ENCODE measurements at regions not wholly inside any gene's neighbourhood (a gene's known extent, or its start where the extent isn't known, plus 50 kb on each side); places are given as distances from the start of the nearest gene placed in this dataset.

DNA sequence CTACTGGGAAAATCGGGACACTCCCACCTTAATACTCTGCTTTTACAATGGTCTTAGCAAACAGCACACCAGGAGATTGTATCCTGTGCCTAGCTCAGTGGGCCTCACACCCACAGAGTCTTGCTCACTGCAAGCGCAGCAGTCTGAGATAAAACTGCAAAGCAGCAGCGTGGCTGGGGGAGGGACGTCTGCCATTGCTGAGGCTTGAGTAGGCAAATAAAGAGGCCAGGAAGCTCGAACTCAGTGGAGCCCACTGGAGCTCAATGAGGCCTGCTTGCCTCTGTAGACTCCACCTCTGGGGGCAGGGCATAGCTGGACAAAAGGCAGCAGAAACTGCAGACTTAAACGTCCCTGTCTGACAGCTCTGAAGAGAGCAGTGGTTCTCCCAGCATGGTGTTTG, 1169.1 kb upstream of the EPHA6 start:
- TF ChIP-seq, protein P1, sequence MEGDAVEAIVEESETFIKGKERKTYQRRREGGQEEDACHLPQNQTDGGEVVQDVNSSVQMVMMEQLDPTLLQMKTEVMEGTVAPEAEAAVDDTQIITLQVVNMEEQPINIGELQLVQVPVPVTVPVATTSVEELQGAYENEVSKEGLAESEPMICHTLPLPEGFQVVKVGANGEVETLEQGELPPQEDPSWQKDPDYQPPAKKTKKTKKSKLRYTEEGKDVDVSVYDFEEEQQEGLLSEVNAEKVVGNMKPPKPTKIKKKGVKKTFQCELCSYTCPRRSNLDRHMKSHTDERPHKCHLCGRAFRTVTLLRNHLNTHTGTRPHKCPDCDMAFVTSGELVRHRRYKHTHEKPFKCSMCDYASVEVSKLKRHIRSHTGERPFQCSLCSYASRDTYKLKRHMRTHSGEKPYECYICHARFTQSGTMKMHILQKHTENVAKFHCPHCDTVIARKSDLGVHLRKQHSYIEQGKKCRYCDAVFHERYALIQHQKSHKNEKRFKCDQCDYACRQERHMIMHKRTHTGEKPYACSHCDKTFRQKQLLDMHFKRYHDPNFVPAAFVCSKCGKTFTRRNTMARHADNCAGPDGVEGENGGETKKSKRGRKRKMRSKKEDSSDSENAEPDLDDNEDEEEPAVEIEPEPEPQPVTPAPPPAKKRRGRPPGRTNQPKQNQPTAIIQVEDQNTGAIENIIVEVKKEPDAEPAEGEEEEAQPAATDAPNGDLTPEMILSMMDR (conservative IDR thresholded peaks at IDR 0.05; ENCODE audit: low read depth, low read length): no peak
- TF ChIP-seq EZH2 (IDR thresholded peaks at IDR 0.05; ENCODE audit: borderline replicate concordance, low read depth, low read length, poor library complexity, severe bottlenecking): no peak
- H3K27ac ChIP-seq (ENCODE audit: low read depth, low read length, poor library complexity, severe bottlenecking): no peak overlapping the region
- no peaks in the 10 kb centered on the region for H3K36me3 ChIP-seq (ENCODE audit: insufficient read depth, low read length, poor library complexity, severe bottlenecking)
- DNase-seq (ENCODE audit: low spot score): no peak
- H3K9me3 ChIP-seq (ENCODE audit: low read depth, low read length, poor library complexity, severe bottlenecking): peaks cover 19% of the 10 kb centered on the region
- intact Hi-C loops (cut with micrococcal nuclease; ENCODE audit: unreplicated experiment): no loop called here
- H3K4me1 ChIP-seq (ENCODE audit: insufficient read depth, low read length, poor library complexity, severe bottlenecking): no peaks in the 10 kb centered on the region
- H3K4me3 ChIP-seq (ENCODE audit: low read depth, low read length, poor library complexity, severe bottlenecking): no peak overlapping the region
- H3K27me3 ChIP-seq (replicated peaks; ENCODE audit: insufficient read depth, low read depth, low read length, poor library complexity): no peaks in the 10 kb centered on the region
- ChIA-PET POLR2A (ENCODE audit: low non-redundant PET) (no interaction called here), CTCF (no interaction called here)
- BruUV-seq (replicated peaks): no TSS peak

GRCh38 chr3:95654570-95655362, 1159.6 kb upstream of the EPHA6 start:
- ChIA-PET CTCF (no interaction called here), POLR2A (ENCODE audit: low non-redundant PET) (no interaction called here)
- Histone ChIP-seq H3K27ac (ENCODE audit: low read depth, low read length, poor library complexity, severe bottlenecking) (no peak overlapping the region), H3K4me1 (ENCODE audit: insufficient read depth, low read length, poor library complexity, severe bottlenecking) (no peaks in the 10 kb centered on the region), H3K27me3 (replicated peaks; ENCODE audit: insufficient read depth, low read depth, low read length, poor library complexity) (no peaks in the 10 kb centered on the region), H3K36me3 (ENCODE audit: insufficient read depth, low read length, poor library complexity, severe bottlenecking) (no peaks in the 10 kb centered on the region), H3K9me3 (ENCODE audit: low read depth, low read length, poor library complexity, severe bottlenecking) (peaks cover 30% of the 10 kb centered on the region), H3K4me3 (ENCODE audit: low read depth, low read length, poor library complexity, severe bottlenecking) (no peak overlapping the region)
- BruUV-seq (replicated peaks): no TSS peak
- TF ChIP-seq, protein P1 (conservative IDR thresholded peaks at IDR 0.05; ENCODE audit: low read depth, low read length): no peak
- no peak for TF ChIP-seq EZH2 (IDR thresholded peaks at IDR 0.05; ENCODE audit: borderline replicate concordance, low read depth, low read length, poor library complexity, severe bottlenecking)
- no peak for DNase-seq (ENCODE audit: low spot score)
- intact Hi-C loops (cut with micrococcal nuclease; ENCODE audit: unreplicated experiment): no loop called here

GRCh38 chr3:95655363-95655986, 1158.9 kb upstream of the EPHA6 start:
- Histone ChIP-seq H3K36me3 (ENCODE audit: insufficient read depth, low read length, poor library complexity, severe bottlenecking) (no peaks in the 10 kb centered on the region), H3K27ac (ENCODE audit: low read depth, low read length, poor library complexity, severe bottlenecking) (no peak overlapping the region), H3K9me3 (ENCODE audit: low read depth, low read length, poor library complexity, severe bottlenecking) (peaks cover 30% of the 10 kb centered on the region), H3K27me3 (replicated peaks; ENCODE audit: insufficient read depth, low read depth, low read length, poor library complexity) (no peaks in the 10 kb centered on the region), H3K4me1 (ENCODE audit: insufficient read depth, low read length, poor library complexity, severe bottlenecking) (no peaks in the 10 kb centered on the region), H3K4me3 (ENCODE audit: low read depth, low read length, poor library complexity, severe bottlenecking) (no peak overlapping the region)
- intact Hi-C loops (cut with micrococcal nuclease; ENCODE audit: unreplicated experiment): no loop called here
- no peak for DNase-seq (ENCODE audit: low spot score)
- ChIA-PET CTCF (no interaction called here), POLR2A (ENCODE audit: low non-redundant PET) (no interaction called here)
- TF ChIP-seq EZH2 (IDR thresholded peaks at IDR 0.05; ENCODE audit: borderline replicate concordance, low read depth, low read length, poor library complexity, severe bottlenecking): no peak
- TF ChIP-seq, protein P1 (conservative IDR thresholded peaks at IDR 0.05; ENCODE audit: low read depth, low read length): no peak
- BruUV-seq (replicated peaks): no TSS peak

Data from A673 (cell line).